Common myeloid progenitor, CD34-positive (primary cell): ENCODE measurements at regions not wholly inside any gene's neighbourhood (a gene's known extent, or its start where the extent isn't known, plus 50 kb on each side); places are given as distances from the start of the nearest gene placed in this dataset.
"Not testable (repeated sequence)": the region's sequence is repeated elsewhere in the genome, so short reads cannot be mapped to it uniquely, and the experiment has no call there.

Experiments
- CTCF ChIA-PET: fragments of 350-600 bp; sonication (Branson Sonifier 250); formaldehyde crosslinking; loops from one replicate; lab custom pipeline; 2021; ENCODE audit warnings: antibody characterized with exemption; lab: Charles Lee
- POLR2A ChIA-PET: fragments of 350-600 bp; sonication (Branson Sonifier 250); formaldehyde crosslinking; loops from one replicate; lab custom pipeline; 2021; ENCODE audit warnings: antibody characterized with exemption; lab: Charles Lee
- DNase-seq, 3 donors: peaks; one replicate each; pipeline versions ENCODE4 v3.0.0 to v3.0.0-alpha.2; 2013
- H3K27ac ChIP-seq, 2 experiments: 1 replicate in 1 of 2; 2 replicates in 1 of 2; pipeline ENCODE4 v1.7.0; 2013; ENCODE audit warnings: inconsistent platforms in 2 of 2, low read length in 2 of 2, mild to moderate bottlenecking in 2 of 2, low read depth in 1 of 2, moderate library complexity in 1 of 2; ENCODE audit not compliant: severe bottlenecking in 2 of 2, insufficient read depth in 1 of 2, poor library complexity in 1 of 2
- H3K27me3 ChIP-seq, 5 experiments: replicated peaks in 2 of 5; 1 replicate in 3 of 5; 2 replicates in 2 of 5; pipeline versions ENCODE4 v1.6.1 to v1.7.0; 2013; ENCODE audit warnings: low read length in 4 of 5, mild to moderate bottlenecking in 2 of 5, moderate library complexity in 2 of 5, inconsistent platforms in 1 of 5; ENCODE audit not compliant: insufficient read depth in 5 of 5, control insufficient read depth in 4 of 5
- H3K36me3 ChIP-seq, 4 experiments: 1 replicate in 2 of 4; 2 replicates in 2 of 4; pipeline versions ENCODE4 v1.6.1 to v1.7.0; 2013; ENCODE audit warnings: low read length in 3 of 4, control low read depth in 1 of 4, mild to moderate bottlenecking in 1 of 4; ENCODE audit not compliant: control insufficient read depth in 4 of 4, insufficient read depth in 4 of 4
- H3K4me1 ChIP-seq, 4 experiments: 1 replicate in 3 of 4; 2 replicates in 1 of 4; pipeline versions ENCODE4 v1.6.1 to v1.7.1; 2013; ENCODE audit warnings: low read length in 3 of 4, mild to moderate bottlenecking in 3 of 4, control low read depth in 1 of 4, inconsistent platforms in 1 of 4, moderate library complexity in 1 of 4; ENCODE audit not compliant: control insufficient read depth in 4 of 4, insufficient read depth in 4 of 4; ENCODE audit errors: control extremely low read depth in 1 of 4
- H3K4me3 ChIP-seq, 7 experiments: 1 replicate in 4 of 7; 2 replicates in 3 of 7; pipeline versions ENCODE4 v1.5.1 to v1.7.0; 2013; ENCODE audit warnings: mild to moderate bottlenecking in 7 of 7, low read length in 6 of 7, moderate library complexity in 6 of 7, inconsistent platforms in 2 of 7, low read depth in 2 of 7, control low read depth in 1 of 7; ENCODE audit not compliant: insufficient read depth in 4 of 7, control insufficient read depth in 1 of 7; ENCODE audit errors: extremely low read depth in 1 of 7
- H3K9me3 ChIP-seq, 5 experiments: 1 replicate in 4 of 5; 2 replicates in 1 of 5; pipeline versions ENCODE4 v1.6.1 to v1.7.1; 2013; ENCODE audit warnings: low read length in 4 of 5, mild to moderate bottlenecking in 2 of 5, inconsistent platforms in 1 of 5, low read depth in 1 of 5, moderate library complexity in 1 of 5; ENCODE audit not compliant: control insufficient read depth in 4 of 5, insufficient read depth in 2 of 5; ENCODE audit errors: control extremely low read depth in 1 of 5
- WGBS: methylation state at CpG from one replicate; pipeline ENCODE4 v1.1.5; 2013; ENCODE audit not compliant: insufficient coverage; 5-methylcytosine and 5-hydroxymethylcytosine counted together

- Histone ChIP-seq H3K27me3 (no peaks in the 10 kb centered on the region), H3K4me1 (no peaks in the 10 kb centered on the region), H3K36me3 (no peaks in the 10 kb centered on the region), H3K27ac (no peak overlapping the region), H3K4me3 (no peak overlapping the region), H3K9me3 (no peaks in the 10 kb centered on the region)
- DNase-seq: no peak
- POLR2A ChIA-PET: no interaction called here
- CTCF ChIA-PET: no interaction called here
- 100% methylated on average over 2 of the region's 4 CpGs for WGBS
These were observed 51.1 kb upstream of the MIER3 start for GRCh38 chr5:57002959-57003485.

- WGBS: 100% methylated on average over 2 of the region's 5 CpGs
- DNase-seq, H3K27ac ChIP-seq, H3K4me3 ChIP-seq, H3K36me3 ChIP-seq, H3K4me1 ChIP-seq, H3K27me3 ChIP-seq, POLR2A ChIA-PET, CTCF ChIA-PET, H3K9me3 ChIP-seq: not testable (repeated sequence)
These were observed 51.6 kb upstream of the MIER3 start for GRCh38 chr5:57003566-57003965.

- ChIA-PET POLR2A (no interaction called here), CTCF (no interaction called here)
- no peak overlapping the region for H3K27ac ChIP-seq
- H3K36me3 ChIP-seq: no peaks in the 10 kb centered on the region
- H3K4me3 ChIP-seq: no peak overlapping the region
- DNase-seq: no peak
- 100% methylated on average over 2 of the region's 5 CpGs for WGBS
- H3K27me3 ChIP-seq: no peaks in the 10 kb centered on the region
- no peaks in the 10 kb centered on the region for H3K9me3 ChIP-seq
- H3K4me1 ChIP-seq: no peaks in the 10 kb centered on the region
These were observed 52.9 kb upstream of the MIER3 start for GRCh38 chr5:57004800-57005199.

- no peaks in the 10 kb centered on the region for H3K36me3 ChIP-seq
- no peak for DNase-seq
These were observed 55.4 kb upstream of the MIER3 start for GRCh38 chr5:57007344-57007743.

GRCh38 chr5:57009811-57010210 lies 57.9 kb upstream of the MIER3 start:
- POLR2A ChIA-PET: no interaction called here
- Histone ChIP-seq H3K4me1 (no peaks in the 10 kb centered on the region), H3K27me3 (no peaks in the 10 kb centered on the region), H3K4me3 (no peak overlapping the region), H3K36me3 (no peaks in the 10 kb centered on the region), H3K27ac (no peak overlapping the region), H3K9me3 (no peaks in the 10 kb centered on the region)
- DNase-seq: no peak
- 94% methylated on average over 2 of the region's 7 CpGs for WGBS
- CTCF ChIA-PET: no interaction called here

More at GRCh38 chr5:57007344-57007743, 55.4 kb upstream of the MIER3 start:
- no peaks in the 10 kb centered on the region for H3K4me1 ChIP-seq
- H3K4me3 ChIP-seq: no peak overlapping the region
- H3K27me3 ChIP-seq: no peaks in the 10 kb centered on the region
- ChIA-PET CTCF (interaction anchor here (2.1 kb wide), 1 partner anchor 11 kb away, joined by 6 read pairs; no protein-coding TSS in a partner anchor), POLR2A (interaction anchor here (0.5 kb wide), 1 partner anchor 133 kb away, joined by 3 read pairs; no protein-coding TSS in a partner anchor)
- no peak overlapping the region for H3K27ac ChIP-seq
- H3K9me3 ChIP-seq: no peaks in the 10 kb centered on the region
- WGBS: 100% methylated on average over 1 of the region's 2 CpGs

- Histone ChIP-seq H3K27me3 (no peaks in the 10 kb centered on the region), H3K4me3 (no peak overlapping the region), H3K36me3 (no peaks in the 10 kb centered on the region), H3K9me3 (no peaks in the 10 kb centered on the region), H3K4me1 (no peaks in the 10 kb centered on the region), H3K27ac (no peak overlapping the region)
- POLR2A ChIA-PET: no interaction called here
- CTCF ChIA-PET: no interaction called here
- 86% methylated on average over 3 of the region's 4 CpGs for WGBS
- no peak for DNase-seq
These were observed 58.9 kb upstream of the MIER3 start for GRCh38 chr5:57010786-57011185.

- 100% methylated on average over 2 of the region's 2 CpGs for WGBS
- H3K36me3 ChIP-seq: no peaks in the 10 kb centered on the region
- CTCF ChIA-PET: no interaction called here
- H3K27ac ChIP-seq: no peak overlapping the region
- DNase-seq: no peak
- H3K9me3 ChIP-seq: no peaks in the 10 kb centered on the region
- no peak overlapping the region for H3K4me3 ChIP-seq
- no peaks in the 10 kb centered on the region for H3K4me1 ChIP-seq
- no peaks in the 10 kb centered on the region for H3K27me3 ChIP-seq
- POLR2A ChIA-PET: no interaction called here
These were observed 60.6 kb upstream of the MIER3 start for GRCh38 chr5:57012511-57012910.
